Stomach smooth muscle (tissue), 2 donors: ENCODE measurements at regions not wholly inside any gene's neighbourhood (a gene's known extent, or its start where the extent isn't known, plus 50 kb on each side); places are given as distances from the start of the nearest gene placed in this dataset.

Source experiments
- H3K27ac ChIP-seq: one replicate; pipeline ENCODE4 v1.7.0; 2013; ENCODE audit warnings: mild to moderate bottlenecking, low read length, inconsistent platforms
- H3K27me3 ChIP-seq, 2 donors: one replicate each; pipeline ENCODE4 v1.7.0; 2013; ENCODE audit warnings: low read length in 2 of 2; ENCODE audit not compliant: insufficient read depth in 2 of 2, control insufficient read depth in 1 of 2
- H3K36me3 ChIP-seq, 2 donors: one replicate each; pipeline ENCODE4 v1.7.0; 2013; ENCODE audit warnings: low read length in 2 of 2; ENCODE audit not compliant: control insufficient read depth in 2 of 2, insufficient read depth in 2 of 2
- H3K4me1 ChIP-seq: one replicate; pipeline ENCODE4 v1.7.0; 2013; ENCODE audit warnings: low read length; ENCODE audit not compliant: control insufficient read depth, insufficient read depth
- H3K4me3 ChIP-seq, 2 donors: one replicate each; pipeline ENCODE4 v1.7.0; 2013; ENCODE audit warnings: low read length in 2 of 2
- H3K9ac ChIP-seq, 2 donors: one replicate each; pipeline ENCODE4 v1.7.0; 2013; ENCODE audit warnings: low read length in 2 of 2, mild to moderate bottlenecking in 1 of 2
- H3K9me3 ChIP-seq, 2 donors: one replicate each; pipeline ENCODE4 v1.7.0; 2013; ENCODE audit warnings: low read length in 2 of 2; ENCODE audit not compliant: control insufficient read depth in 2 of 2
- donor health status: healthy.
- donor health status: Pancreatic carcinoma.

DNA sequence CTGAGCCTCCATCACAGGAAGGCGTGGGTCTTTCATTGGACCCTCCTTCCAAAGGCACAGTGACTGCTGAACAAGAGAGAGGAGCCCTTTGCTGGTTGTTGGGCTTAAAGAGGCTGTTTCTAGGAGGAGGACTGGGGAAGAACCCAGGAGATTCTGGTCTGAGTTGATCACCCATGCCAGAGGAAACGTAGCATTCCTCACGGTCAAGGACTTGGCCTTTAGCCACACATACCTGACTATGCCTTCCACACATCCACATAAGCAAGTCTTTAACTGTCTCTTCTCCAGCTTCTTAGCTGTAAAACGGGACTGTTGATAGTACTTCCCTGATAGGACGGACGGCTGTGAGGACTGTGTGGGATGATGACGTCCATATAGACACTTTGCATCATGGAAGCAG, 149.8 kb upstream of the IRX3 start:
- Histone ChIP-seq H3K27ac (no peak overlapping the region), H3K4me1 (no peaks in the 10 kb centered on the region), H3K9me3 (peaks cover 8 to 11% of the 10 kb centered on the region in 2 donors), H3K9ac (no peak overlapping the region), H3K36me3 (no peaks in the 10 kb centered on the region), H3K4me3 (no peak overlapping the region), H3K27me3 (peaks cover 4 to 9% of the 10 kb centered on the region in 2 donors)

DNA sequence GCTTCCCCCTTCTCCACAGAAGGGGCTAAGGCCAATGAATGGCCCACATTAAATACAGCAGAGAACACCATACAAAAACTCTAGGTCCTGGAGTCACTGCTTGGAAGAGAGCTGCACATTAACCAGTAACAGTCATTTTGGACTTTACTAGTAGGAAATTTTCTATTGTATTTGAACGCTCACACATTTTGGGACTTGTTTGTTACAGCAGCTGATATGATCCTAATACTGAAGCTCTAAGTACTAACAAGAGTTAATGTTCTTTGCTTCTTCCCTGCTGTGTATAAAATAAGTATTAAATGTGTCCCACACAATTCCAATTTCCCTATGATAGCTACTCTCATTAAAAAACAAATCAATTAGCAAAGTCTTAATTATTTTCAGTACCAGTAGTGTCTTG, 148.3 kb upstream of the IRX3 start:
- Histone ChIP-seq H3K9me3 (peaks cover 13 to 19% of the 10 kb centered on the region in 2 donors), H3K9ac (no peak overlapping the region), H3K36me3 (no peaks in the 10 kb centered on the region), H3K27me3 (peaks cover 13 to 17% of the 10 kb centered on the region in 2 donors), H3K4me3 (no peak overlapping the region), H3K4me1 (no peaks in the 10 kb centered on the region), H3K27ac (no peak overlapping the region)

GRCh38 chr16:54432897-54433229, 146.3 kb upstream of the IRX3 start:
- Histone ChIP-seq H3K4me1 (no peaks in the 10 kb centered on the region), H3K27ac (no peak overlapping the region), H3K4me3 (no peak overlapping the region), H3K36me3 (no peaks in the 10 kb centered on the region), H3K27me3 (peaks cover 17 to 21% of the 10 kb centered on the region in 2 donors), H3K9me3 (peaks cover 15 to 22% of the 10 kb centered on the region in 2 donors), H3K9ac (no peak overlapping the region)

DNA sequence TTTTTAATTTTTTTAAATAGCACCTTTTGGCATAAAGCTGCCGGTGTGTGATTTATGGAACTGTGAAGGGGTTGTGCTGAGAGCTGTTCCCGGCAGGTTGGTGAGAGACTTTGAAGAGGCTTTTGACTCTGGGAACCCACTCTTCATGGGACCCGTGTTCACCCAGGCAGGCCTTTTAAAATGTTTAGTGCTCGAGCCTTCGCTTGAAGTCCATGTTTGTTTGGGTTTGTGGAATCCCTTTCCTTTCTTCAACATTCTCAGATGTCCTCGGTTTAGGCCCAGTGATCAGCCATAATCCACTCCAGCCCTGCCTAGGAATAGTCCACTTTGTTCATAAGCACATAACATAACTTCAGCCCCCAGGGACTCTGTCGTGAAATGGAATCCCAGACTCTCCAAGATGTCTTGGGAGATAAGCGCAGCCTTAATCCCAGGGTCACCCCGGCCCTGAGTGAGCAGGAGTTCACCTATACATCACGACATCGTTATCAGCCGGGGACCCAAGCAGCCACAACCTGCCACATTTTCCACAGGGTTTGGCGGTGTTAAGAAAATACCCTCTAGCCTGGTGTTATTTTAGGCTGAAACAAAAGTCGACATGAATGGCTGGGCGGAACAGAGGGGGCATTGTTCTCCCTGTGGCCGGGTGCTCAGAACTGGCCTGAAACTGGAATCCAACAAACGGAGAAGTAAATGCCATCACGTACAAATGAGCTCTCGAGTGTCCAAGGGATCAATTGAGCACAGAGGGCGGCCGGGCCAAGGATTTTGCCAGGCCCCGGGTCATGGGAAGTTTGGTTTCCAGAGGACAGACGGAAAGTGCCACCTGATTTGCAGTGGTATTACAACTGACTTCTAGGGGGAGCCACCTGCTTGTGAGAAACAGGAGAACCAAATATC, 145.7 kb upstream of the IRX3 start:
- Histone ChIP-seq H3K27me3 (peaks cover 17 to 20% of the 10 kb centered on the region in 2 donors), H3K4me1 (no peaks in the 10 kb centered on the region), H3K27ac (no peak overlapping the region), H3K36me3 (no peaks in the 10 kb centered on the region), H3K9ac (no peak overlapping the region), H3K4me3 (no peak overlapping the region), H3K9me3 (peaks cover 15 to 22% of the 10 kb centered on the region in 2 donors)

- H3K9ac ChIP-seq: no peak overlapping the region
- peaks cover 17 to 19% of the 10 kb centered on the region in 2 donors for H3K27me3 ChIP-seq
- H3K4me1 ChIP-seq: no peaks in the 10 kb centered on the region
- peaks cover 15 to 22% of the 10 kb centered on the region in 2 donors for H3K9me3 ChIP-seq
- no peak overlapping the region for H3K4me3 ChIP-seq
- no peak overlapping the region for H3K27ac ChIP-seq
- no peaks in the 10 kb centered on the region for H3K36me3 ChIP-seq
Observed at GRCh38 chr16:54431041-54431996, 144.7 kb upstream of the IRX3 start.

DNA sequence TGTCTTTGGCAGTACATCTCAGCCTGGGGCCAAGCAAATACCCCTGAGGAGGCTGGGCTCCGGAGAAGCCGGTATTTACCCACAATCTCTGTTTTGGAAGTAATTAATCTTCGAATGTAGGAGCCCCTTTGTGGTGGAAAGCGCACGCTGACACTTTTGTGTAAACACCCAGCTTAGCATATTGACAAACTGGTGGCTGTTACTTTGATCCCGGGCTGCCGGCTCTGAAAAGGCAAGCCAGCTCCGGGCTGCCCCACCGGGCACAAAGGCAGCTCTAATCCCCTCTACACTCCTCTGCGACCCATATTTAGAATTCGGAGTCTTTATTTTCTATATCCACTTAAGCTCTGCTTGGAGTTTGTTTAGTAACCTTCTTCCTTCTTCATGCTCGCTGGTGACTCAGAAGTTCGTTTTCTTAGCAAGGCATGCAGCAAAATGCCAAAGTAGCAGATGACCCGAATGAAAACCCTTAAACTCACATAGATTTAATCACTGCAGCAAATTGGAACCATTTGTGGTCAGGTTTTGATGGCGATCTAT, 144.0 kb upstream of the IRX3 start:
- no peak overlapping the region for H3K9ac ChIP-seq
- no peak overlapping the region for H3K4me3 ChIP-seq
- no peaks in the 10 kb centered on the region for H3K4me1 ChIP-seq
- H3K27ac ChIP-seq: no peak overlapping the region
- H3K27me3 ChIP-seq: peaks cover 14 to 19% of the 10 kb centered on the region in 2 donors
- no peaks in the 10 kb centered on the region for H3K36me3 ChIP-seq
- H3K9me3 ChIP-seq: peaks cover 15 to 20% of the 10 kb centered on the region in 2 donors

- H3K4me3 ChIP-seq: no peak overlapping the region
Observed at GRCh38 chr16:54429029-54429428, 142.4 kb upstream of the IRX3 start.

DNA sequence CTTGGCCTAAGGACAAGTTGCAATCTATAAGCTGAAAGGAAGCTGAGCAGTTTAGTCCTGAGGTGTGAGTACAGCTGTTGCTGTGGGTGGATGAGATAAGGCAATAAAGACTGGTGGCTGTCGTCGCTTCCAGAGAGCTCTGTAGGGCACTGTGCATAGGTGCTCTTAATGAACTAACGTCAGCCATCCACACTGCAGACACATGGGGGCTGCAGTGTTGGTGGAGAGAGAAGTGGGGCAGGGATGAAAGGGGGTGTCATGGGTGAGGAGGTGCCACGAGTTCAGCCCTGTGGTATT, 139.9 kb upstream of the IRX3 start:
- H3K27ac ChIP-seq: no peak overlapping the region
- H3K9ac ChIP-seq: no peak overlapping the region
- H3K27me3 ChIP-seq: peaks cover 9 to 19% of the 10 kb centered on the region in 2 donors
- no peaks in the 10 kb centered on the region for H3K36me3 ChIP-seq
- H3K4me1 ChIP-seq: no peaks in the 10 kb centered on the region
- H3K9me3 ChIP-seq: peaks cover 10 to 11% of the 10 kb centered on the region in 2 donors
- no peak overlapping the region for H3K4me3 ChIP-seq

More at GRCh38 chr16:54429029-54429428, 142.4 kb upstream of the IRX3 start:
- Histone ChIP-seq H3K9me3 (peaks cover 10 to 11% of the 10 kb centered on the region in 2 donors), H3K36me3 (no peaks in the 10 kb centered on the region), H3K27ac (no peak overlapping the region), H3K27me3 (peaks cover 14 to 19% of the 10 kb centered on the region in 2 donors), H3K4me1 (no peaks in the 10 kb centered on the region), H3K9ac (no peak overlapping the region)

DNA sequence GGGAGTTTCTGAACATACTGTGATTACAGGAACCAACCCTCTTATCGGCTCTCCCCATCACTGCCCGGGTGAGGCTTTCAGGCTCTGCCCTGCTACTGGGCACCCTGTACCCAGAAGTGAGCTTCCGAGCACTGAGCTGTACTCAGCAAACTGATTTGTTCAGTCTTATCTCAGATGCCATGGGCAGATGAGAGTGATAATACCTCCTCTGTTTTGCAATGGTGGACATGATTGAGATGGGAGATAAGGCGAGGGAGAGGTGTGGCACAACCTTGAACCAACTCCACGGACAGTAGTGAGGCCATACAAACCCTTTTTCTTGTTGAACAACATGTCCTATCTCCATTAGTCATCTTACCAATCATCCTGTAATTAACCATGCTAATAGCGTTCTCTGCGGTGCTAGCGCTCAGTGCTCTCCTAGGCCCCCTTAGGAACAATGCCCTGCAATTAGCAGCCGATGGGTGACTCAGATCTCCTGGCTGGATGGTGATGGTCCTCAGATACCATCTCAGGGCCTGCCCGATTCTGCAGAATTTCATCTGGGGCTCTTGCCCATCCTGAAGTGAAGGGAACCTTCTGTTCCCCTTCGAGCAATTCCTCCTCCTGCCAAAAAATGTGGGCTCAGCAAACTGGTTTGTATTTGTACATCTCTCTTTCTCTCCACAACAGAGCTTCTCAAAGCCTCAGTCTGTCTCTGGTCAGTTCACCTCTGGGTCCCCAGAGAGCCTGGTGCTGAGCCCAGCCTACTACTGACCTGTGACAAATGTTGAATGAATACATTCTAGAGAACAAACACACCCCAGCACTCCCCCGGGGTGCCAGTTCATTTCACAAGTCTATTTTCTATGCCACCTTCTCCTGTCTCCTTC, 139.3 kb upstream of the IRX3 start:
- Histone ChIP-seq H3K4me3 (no peak overlapping the region), H3K9ac (no peak overlapping the region), H3K27ac (no peak overlapping the region), H3K36me3 (no peaks in the 10 kb centered on the region), H3K9me3 (peaks cover 10 to 11% of the 10 kb centered on the region in 2 donors), H3K27me3 (peaks cover 8 to 17% of the 10 kb centered on the region in 2 donors), H3K4me1 (no peaks in the 10 kb centered on the region)

DNA sequence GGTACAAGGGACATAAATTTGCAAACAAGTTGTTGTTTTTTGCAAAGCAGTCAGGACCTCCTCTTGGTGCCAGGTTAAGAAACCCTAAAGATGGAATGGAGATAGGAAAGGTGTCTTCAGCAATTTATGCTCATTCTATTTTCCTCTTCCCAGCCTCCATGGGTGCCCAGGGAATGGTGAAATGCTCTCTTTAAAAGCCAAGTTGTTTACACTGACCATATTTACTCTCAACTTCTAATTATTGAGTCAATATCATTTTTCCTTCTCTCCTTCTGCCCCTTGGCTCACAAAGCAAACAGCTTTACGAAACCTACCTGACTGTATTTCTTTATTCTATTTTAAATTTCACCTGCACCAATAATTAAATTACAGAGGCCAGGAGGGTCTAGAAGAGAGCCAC, 138.5 kb upstream of the IRX3 start:
- Histone ChIP-seq H3K4me1 (no peaks in the 10 kb centered on the region), H3K4me3 (no peak overlapping the region), H3K9me3 (peaks cover 5 to 7% of the 10 kb centered on the region in 2 donors), H3K36me3 (no peaks in the 10 kb centered on the region), H3K27ac (no peak overlapping the region), H3K9ac (no peak overlapping the region), H3K27me3 (peaks cover 0 to 12% of the 10 kb centered on the region in 2 donors)
